Neural cell (in vitro differentiated cells): ENCODE measurements at regions not wholly inside any gene's neighbourhood (a gene's known extent, or its start where the extent isn't known, plus 50 kb on each side); places are given as distances from the start of the nearest gene placed in this dataset.

Experiments
- EP300 ChIP-seq: fragments of 450-650 bp; conservative IDR thresholded peaks from 2 replicates; pipeline ENCODE4 v1.6.1; 2014; ENCODE audit warnings: antibody characterized with exemption, mild to moderate bottlenecking, moderate library complexity; ENCODE audit not compliant: poor library complexity, severe bottlenecking
- EZH2 ChIP-seq: fragments of 200-600, 300-800 bp; shearing (Covaris generic), sonication (generic); IDR thresholded peaks from 2 replicates; pipeline ENCODE4 v1.6.1; 2014; ENCODE audit warnings: antibody characterized with exemption, low read length, borderline replicate concordance, mild to moderate bottlenecking; ENCODE audit not compliant: insufficient read depth, poor library complexity, severe bottlenecking
- MXI1 ChIP-seq: fragments of 450-650 bp; conservative IDR thresholded peaks from 2 replicates; pipeline ENCODE4 v1.6.1; 2014; ENCODE audit warnings: antibody characterized with exemption, mild to moderate bottlenecking; ENCODE audit not compliant: poor library complexity, severe bottlenecking
- POLR2AphosphoS5 ChIP-seq: IDR thresholded peaks from 2 replicates; pipeline ENCODE4 v1.6.1; 2012
- RAD21 ChIP-seq: fragments of 450-650 bp; conservative IDR thresholded peaks from 2 replicates; pipeline ENCODE4 v1.6.1; 2014; ENCODE audit warnings: antibody characterized with exemption, mild to moderate bottlenecking, moderate library complexity
- SMC3 ChIP-seq: fragments of 450-650 bp; conservative IDR thresholded peaks from 2 replicates; pipeline ENCODE4 v1.6.1; 2014; ENCODE audit warnings: antibody characterized with exemption, mild to moderate bottlenecking, moderate library complexity; ENCODE audit not compliant: poor library complexity
- TAF1 ChIP-seq: IDR thresholded peaks from 2 replicates; pipeline ENCODE4 v1.6.1; 2012; ENCODE audit warnings: low read depth
- TF ChIP-seq, protein P1 (sequence below): fragments of 450-650 bp; IDR thresholded peaks from 2 replicates; pipeline ENCODE4 v1.5.1; 2014; ENCODE audit warnings: antibody characterized with exemption, mild to moderate bottlenecking, moderate library complexity; ENCODE audit not compliant: poor library complexity, severe bottlenecking
- TF ChIP-seq, protein P2 (sequence below): IDR thresholded peaks from 2 replicates; pipeline ENCODE4 v1.6.1; 2012; ENCODE audit warnings: borderline replicate concordance

GRCh38 chr2:117342415-117342814 lies 472.1 kb upstream of the DDX18 start:
- TF ChIP-seq, protein P1, sequence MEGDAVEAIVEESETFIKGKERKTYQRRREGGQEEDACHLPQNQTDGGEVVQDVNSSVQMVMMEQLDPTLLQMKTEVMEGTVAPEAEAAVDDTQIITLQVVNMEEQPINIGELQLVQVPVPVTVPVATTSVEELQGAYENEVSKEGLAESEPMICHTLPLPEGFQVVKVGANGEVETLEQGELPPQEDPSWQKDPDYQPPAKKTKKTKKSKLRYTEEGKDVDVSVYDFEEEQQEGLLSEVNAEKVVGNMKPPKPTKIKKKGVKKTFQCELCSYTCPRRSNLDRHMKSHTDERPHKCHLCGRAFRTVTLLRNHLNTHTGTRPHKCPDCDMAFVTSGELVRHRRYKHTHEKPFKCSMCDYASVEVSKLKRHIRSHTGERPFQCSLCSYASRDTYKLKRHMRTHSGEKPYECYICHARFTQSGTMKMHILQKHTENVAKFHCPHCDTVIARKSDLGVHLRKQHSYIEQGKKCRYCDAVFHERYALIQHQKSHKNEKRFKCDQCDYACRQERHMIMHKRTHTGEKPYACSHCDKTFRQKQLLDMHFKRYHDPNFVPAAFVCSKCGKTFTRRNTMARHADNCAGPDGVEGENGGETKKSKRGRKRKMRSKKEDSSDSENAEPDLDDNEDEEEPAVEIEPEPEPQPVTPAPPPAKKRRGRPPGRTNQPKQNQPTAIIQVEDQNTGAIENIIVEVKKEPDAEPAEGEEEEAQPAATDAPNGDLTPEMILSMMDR = no peak
- TF ChIP-seq POLR2AphosphoS5 (no peak), MXI1 (no peak), TAF1 (no peak), RAD21 (no peak), EZH2 (no peak), EP300 (no peak), SMC3 (no peak)
- TF ChIP-seq, protein P2, sequence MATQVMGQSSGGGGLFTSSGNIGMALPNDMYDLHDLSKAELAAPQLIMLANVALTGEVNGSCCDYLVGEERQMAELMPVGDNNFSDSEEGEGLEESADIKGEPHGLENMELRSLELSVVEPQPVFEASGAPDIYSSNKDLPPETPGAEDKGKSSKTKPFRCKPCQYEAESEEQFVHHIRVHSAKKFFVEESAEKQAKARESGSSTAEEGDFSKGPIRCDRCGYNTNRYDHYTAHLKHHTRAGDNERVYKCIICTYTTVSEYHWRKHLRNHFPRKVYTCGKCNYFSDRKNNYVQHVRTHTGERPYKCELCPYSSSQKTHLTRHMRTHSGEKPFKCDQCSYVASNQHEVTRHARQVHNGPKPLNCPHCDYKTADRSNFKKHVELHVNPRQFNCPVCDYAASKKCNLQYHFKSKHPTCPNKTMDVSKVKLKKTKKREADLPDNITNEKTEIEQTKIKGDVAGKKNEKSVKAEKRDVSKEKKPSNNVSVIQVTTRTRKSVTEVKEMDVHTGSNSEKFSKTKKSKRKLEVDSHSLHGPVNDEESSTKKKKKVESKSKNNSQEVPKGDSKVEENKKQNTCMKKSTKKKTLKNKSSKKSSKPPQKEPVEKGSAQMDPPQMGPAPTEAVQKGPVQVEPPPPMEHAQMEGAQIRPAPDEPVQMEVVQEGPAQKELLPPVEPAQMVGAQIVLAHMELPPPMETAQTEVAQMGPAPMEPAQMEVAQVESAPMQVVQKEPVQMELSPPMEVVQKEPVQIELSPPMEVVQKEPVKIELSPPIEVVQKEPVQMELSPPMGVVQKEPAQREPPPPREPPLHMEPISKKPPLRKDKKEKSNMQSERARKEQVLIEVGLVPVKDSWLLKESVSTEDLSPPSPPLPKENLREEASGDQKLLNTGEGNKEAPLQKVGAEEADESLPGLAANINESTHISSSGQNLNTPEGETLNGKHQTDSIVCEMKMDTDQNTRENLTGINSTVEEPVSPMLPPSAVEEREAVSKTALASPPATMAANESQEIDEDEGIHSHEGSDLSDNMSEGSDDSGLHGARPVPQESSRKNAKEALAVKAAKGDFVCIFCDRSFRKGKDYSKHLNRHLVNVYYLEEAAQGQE = no peak
